COLO668 (cell line): ENCODE measurements at regions not wholly inside any gene's neighbourhood (a gene's known extent, or its start where the extent isn't known, plus 50 kb on each side); places are given as distances from the start of the nearest gene placed in this dataset.
"Not testable (repeated sequence)": the region's sequence is repeated elsewhere in the genome, so short reads cannot be mapped to it uniquely, and the experiment has no call there.

Experiments
- DNase-seq: peaks from one replicate; lab custom pipeline; 2025; ENCODE audit not compliant: unreplicated experiment; lab: John Stamatoyannopoulos, UW

- DNase-seq, result peak; percentile 2
Observed at GRCh38 chr6:9085054-9085708, 649.8 kb upstream of the SLC35B3 start.

GRCh38 chr6:9083108-9083507 lies 647.8 kb upstream of the SLC35B3 start:
- DNase-seq, result no peak

GRCh38 chr6:9066726-9067125 lies 631.4 kb upstream of the SLC35B3 start:
- DNase-seq, result no peak

- no peak for DNase-seq
Observed at GRCh38 chr6:9064156-9064555, 628.8 kb upstream of the SLC35B3 start.

GRCh38 chr6:9062596-9062995 lies 627.3 kb upstream of the SLC35B3 start:
- no peak for DNase-seq

- no peak for DNase-seq
Observed at GRCh38 chr6:9057937-9058336, 622.6 kb upstream of the SLC35B3 start.

GRCh38 chr6:9056556-9056955 lies 621.2 kb upstream of the SLC35B3 start:
- no peak for DNase-seq

GRCh38 chr6:9044426-9044825 lies 609.1 kb upstream of the SLC35B3 start:
- no peak for DNase-seq

- no peak for DNase-seq
Observed at GRCh38 chr6:9040718-9041117, 605.4 kb upstream of the SLC35B3 start.

- DNase-seq, result no peak
Observed at GRCh38 chr6:9039258-9039657, 603.9 kb upstream of the SLC35B3 start.

- no peak for DNase-seq
Observed at GRCh38 chr6:9028086-9028485, 592.7 kb upstream of the SLC35B3 start.

GRCh38 chr6:9025796-9026394 lies 590.5 kb upstream of the SLC35B3 start:
- no peak for DNase-seq

GRCh38 chr6:9025228-9025627 lies 589.9 kb upstream of the SLC35B3 start:
- no peak for DNase-seq

GRCh38 chr6:9024246-9024645 lies 588.9 kb upstream of the SLC35B3 start:
- not testable (repeated sequence) for DNase-seq

GRCh38 chr6:9020001-9020400 lies 584.7 kb upstream of the SLC35B3 start:
- no peak for DNase-seq

GRCh38 chr6:9009931-9010330 lies 574.6 kb upstream of the SLC35B3 start:
- no peak for DNase-seq

- DNase-seq, result no peak
Observed at GRCh38 chr6:9007027-9007426, 571.7 kb upstream of the SLC35B3 start.

GRCh38 chr6:9002833-9003232 lies 567.5 kb upstream of the SLC35B3 start:
- no peak for DNase-seq

GRCh38 chr6:8995156-8995555 lies 559.8 kb upstream of the SLC35B3 start:
- no peak for DNase-seq

GRCh38 chr6:8993111-8993510 lies 557.8 kb upstream of the SLC35B3 start:
- DNase-seq, result no peak

GRCh38 chr6:8991844-8992243 lies 556.5 kb upstream of the SLC35B3 start:
- DNase-seq, result no peak

GRCh38 chr6:8990075-8990474 lies 554.7 kb upstream of the SLC35B3 start:
- DNase-seq, result no peak

GRCh38 chr6:8983202-8983688 lies 547.9 kb upstream of the SLC35B3 start:
- DNase-seq, result peak; percentile 39
